Ramos (cell line): ENCODE measurements at regions not wholly inside any gene's neighbourhood (a gene's known extent, or its start where the extent isn't known, plus 50 kb on each side); places are given as distances from the start of the nearest gene placed in this dataset.

ENCODE experiments used
- in situ Hi-C: fragments of 300-500 bp; cut with MboI; formaldehyde crosslinking; loops from one replicate; pipeline ENCODE4 v1.14.3; 2022; ENCODE audit warnings: low sequenced_read_pairs; ENCODE audit not compliant: unreplicated experiment

- in situ Hi-C loops = no loop called here
Measured at GRCh38 chr21:32100423-32100822, 178.4 kb downstream of the MIS18A start.

- in situ Hi-C loops = no loop called here
Measured at GRCh38 chr21:32099812-32100416, 178.9 kb downstream of the MIS18A start.

- in situ Hi-C loops = no loop called here
Measured at GRCh38 chr21:32096411-32096810, 182.4 kb downstream of the MIS18A start.

- in situ Hi-C loops = no loop called here
Measured at GRCh38 chr21:32094804-32095203, 184.0 kb downstream of the MIS18A start.

GRCh38 chr21:32093646-32094462 lies 185.0 kb downstream of the MIS18A start:
- in situ Hi-C loops = no loop called here

GRCh38 chr21:32090956-32091355 lies 187.9 kb downstream of the MIS18A start:
- in situ Hi-C loops = no loop called here

- in situ Hi-C loops = no loop called here
Measured at GRCh38 chr21:32089766-32090165, 189.1 kb downstream of the MIS18A start.

- in situ Hi-C loops = no loop called here
Measured at GRCh38 chr21:32088471-32088870, 190.4 kb downstream of the MIS18A start.

GRCh38 chr21:32087447-32087846 lies 191.4 kb downstream of the MIS18A start:
- in situ Hi-C loops = no loop called here

GRCh38 chr21:32083197-32083596 lies 195.7 kb downstream of the MIS18A start:
- in situ Hi-C loops = no loop called here

- in situ Hi-C loops = no loop called here
Measured at GRCh38 chr21:32082466-32082865, 196.4 kb downstream of the MIS18A start.

GRCh38 chr21:32073593-32073992 lies 200.8 kb downstream of the HUNK start:
- in situ Hi-C loops = loop anchor here (25.0 kb wide), 1 partner anchor 89 kb away; no protein-coding TSS in a partner anchor

GRCh38 chr21:32073190-32073589 lies 200.4 kb downstream of the HUNK start:
- in situ Hi-C loops = loop anchor here (25.0 kb wide), 1 partner anchor 89 kb away; no protein-coding TSS in a partner anchor

- in situ Hi-C loops = loop anchor here (25.0 kb wide), 1 partner anchor 91 kb away; no protein-coding TSS in a partner anchor
Measured at GRCh38 chr21:32071620-32072019, 198.8 kb downstream of the HUNK start.

- in situ Hi-C loops = loop anchor here (25.0 kb wide), 1 partner anchor 91 kb away; no protein-coding TSS in a partner anchor
Measured at GRCh38 chr21:32070676-32071330, 198.0 kb downstream of the HUNK start.

- in situ Hi-C loops = loop anchor here (25.0 kb wide), 1 partner anchor 92 kb away; no protein-coding TSS in a partner anchor
Measured at GRCh38 chr21:32070126-32070525, 197.3 kb downstream of the HUNK start.

- in situ Hi-C loops = loop anchor here (25.0 kb wide), 1 partner anchor 97 kb away; no protein-coding TSS in a partner anchor
Measured at GRCh38 chr21:32065654-32066053, 192.8 kb downstream of the HUNK start.

- in situ Hi-C loops = loop anchor here (25.0 kb wide), 1 partner anchor 98 kb away; no protein-coding TSS in a partner anchor
Measured at GRCh38 chr21:32064281-32064910, 191.6 kb downstream of the HUNK start.

- in situ Hi-C loops = loop anchor here (25.0 kb wide), 1 partner anchor 100 kb away; no protein-coding TSS in a partner anchor
Measured at GRCh38 chr21:32062591-32063227, 189.9 kb downstream of the HUNK start.

- in situ Hi-C loops = loop anchor here (25.0 kb wide), 1 partner anchor 101 kb away; no protein-coding TSS in a partner anchor
Measured at GRCh38 chr21:32061729-32062128, 188.9 kb downstream of the HUNK start.
